ENCODE measurements at regions not wholly inside any gene's neighbourhood (a gene's known extent, or its start where the extent isn't known, plus 50 kb on each side); places are given as distances from the start of the nearest gene placed in this dataset.

DNA sequence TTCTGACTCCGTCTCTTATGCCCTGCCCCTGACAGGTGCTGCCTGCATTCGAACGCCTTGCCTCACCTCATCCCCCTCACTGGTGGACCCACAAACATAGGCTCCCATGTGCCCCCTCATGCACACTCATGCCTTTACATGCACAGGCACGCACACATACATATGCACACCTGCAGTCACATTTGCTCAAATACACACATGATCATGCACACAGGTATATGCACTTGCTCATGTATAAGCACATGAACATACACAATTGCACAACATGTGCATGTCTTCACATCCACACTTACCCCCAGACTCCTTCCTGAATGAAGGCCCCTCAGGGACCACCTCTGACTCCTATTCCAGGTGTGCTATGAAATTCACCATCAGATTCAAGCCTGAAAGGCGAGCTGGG lies 506.9 kb downstream of the PTPRU start:
- BruUV-seq (replicated peaks) = no TSS peak
- no peaks in the 10 kb centered on the region for H3K4me1 ChIP-seq (ENCODE audit: control insufficient read depth, insufficient read depth, low read length)
- H3K27ac ChIP-seq (ENCODE audit: control insufficient read depth, insufficient read depth) = no peak overlapping the region
- DNase-seq (ENCODE audit: low read depth, low spot score) (no peak), FAIRE-seq (no peak), ATAC-seq (no peak)
- POLR2A ChIA-PET = no interaction called here
- CTCF ChIA-PET = no interaction called here
- H3K4me3 ChIP-seq = no peak overlapping the region
- RAD21 ChIA-PET (ENCODE audit: unreplicated experiment) = no interaction called here
- WGBS (ENCODE audit: insufficient coverage, insufficient replicate concordance, low lambda C conversion rate, missing lambda C conversion rate) = 1% methylated on average over 5 of the region's 5 CpGs
- H3K27me3 ChIP-seq (replicated peaks in 1 of 2; ENCODE audit: control insufficient read depth in 2 of 2, insufficient read depth in 2 of 2, low read length in 1 of 2) = no peaks in the 10 kb centered on the region; a peak in 2 of 4 replicates
- no peak overlapping the region for H3K9ac ChIP-seq (ENCODE audit: control insufficient read depth, insufficient read depth, low read length)
- no peaks in the 10 kb centered on the region for H3K79me2 ChIP-seq (ENCODE audit: control insufficient read depth, insufficient read depth, low read length)
- SMC1A ChIA-PET (ENCODE audit: uncharacterized antibody, unreplicated experiment) = no interaction called here
- TF ChIP-seq, protein P1, sequence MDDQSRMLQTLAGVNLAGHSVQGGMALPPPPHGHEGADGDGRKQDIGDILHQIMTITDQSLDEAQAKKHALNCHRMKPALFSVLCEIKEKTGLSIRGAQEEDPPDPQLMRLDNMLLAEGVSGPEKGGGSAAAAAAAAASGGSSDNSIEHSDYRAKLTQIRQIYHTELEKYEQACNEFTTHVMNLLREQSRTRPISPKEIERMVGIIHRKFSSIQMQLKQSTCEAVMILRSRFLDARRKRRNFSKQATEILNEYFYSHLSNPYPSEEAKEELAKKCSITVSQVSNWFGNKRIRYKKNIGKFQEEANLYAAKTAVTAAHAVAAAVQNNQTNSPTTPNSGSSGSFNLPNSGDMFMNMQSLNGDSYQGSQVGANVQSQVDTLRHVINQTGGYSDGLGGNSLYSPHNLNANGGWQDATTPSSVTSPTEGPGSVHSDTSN (IDR thresholded peaks at IDR 0.05; ENCODE audit: insufficient replicate concordance, low read depth, low read length) = peak; percentile 54
- TF ChIP-seq, protein P2, sequence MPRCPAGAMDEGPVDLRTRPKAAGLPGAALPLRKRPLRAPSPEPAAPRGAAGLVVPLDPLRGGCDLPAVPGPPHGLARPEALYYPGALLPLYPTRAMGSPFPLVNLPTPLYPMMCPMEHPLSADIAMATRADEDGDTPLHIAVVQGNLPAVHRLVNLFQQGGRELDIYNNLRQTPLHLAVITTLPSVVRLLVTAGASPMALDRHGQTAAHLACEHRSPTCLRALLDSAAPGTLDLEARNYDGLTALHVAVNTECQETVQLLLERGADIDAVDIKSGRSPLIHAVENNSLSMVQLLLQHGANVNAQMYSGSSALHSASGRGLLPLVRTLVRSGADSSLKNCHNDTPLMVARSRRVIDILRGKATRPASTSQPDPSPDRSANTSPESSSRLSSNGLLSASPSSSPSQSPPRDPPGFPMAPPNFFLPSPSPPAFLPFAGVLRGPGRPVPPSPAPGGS (IDR thresholded peaks at IDR 0.05; ENCODE audit: borderline replicate concordance, insufficient read depth, low read depth, low read length, poor library complexity, severe bottlenecking) = peak; percentile 98
- TF ChIP-seq, protein P3, sequence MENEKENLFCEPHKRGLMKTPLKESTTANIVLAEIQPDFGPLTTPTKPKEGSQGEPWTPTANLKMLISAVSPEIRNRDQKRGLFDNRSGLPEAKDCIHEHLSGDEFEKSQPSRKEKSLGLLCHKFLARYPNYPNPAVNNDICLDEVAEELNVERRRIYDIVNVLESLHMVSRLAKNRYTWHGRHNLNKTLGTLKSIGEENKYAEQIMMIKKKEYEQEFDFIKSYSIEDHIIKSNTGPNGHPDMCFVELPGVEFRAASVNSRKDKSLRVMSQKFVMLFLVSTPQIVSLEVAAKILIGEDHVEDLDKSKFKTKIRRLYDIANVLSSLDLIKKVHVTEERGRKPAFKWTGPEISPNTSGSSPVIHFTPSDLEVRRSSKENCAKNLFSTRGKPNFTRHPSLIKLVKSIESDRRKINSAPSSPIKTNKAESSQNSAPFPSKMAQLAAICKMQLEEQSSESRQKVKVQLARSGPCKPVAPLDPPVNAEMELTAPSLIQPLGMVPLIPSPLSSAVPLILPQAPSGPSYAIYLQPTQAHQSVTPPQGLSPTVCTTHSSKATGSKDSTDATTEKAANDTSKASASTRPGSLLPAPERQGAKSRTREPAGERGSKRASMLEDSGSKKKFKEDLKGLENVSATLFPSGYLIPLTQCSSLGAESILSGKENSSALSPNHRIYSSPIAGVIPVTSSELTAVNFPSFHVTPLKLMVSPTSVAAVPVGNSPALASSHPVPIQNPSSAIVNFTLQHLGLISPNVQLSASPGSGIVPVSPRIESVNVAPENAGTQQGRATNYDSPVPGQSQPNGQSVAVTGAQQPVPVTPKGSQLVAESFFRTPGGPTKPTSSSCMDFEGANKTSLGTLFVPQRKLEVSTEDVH (IDR thresholded peaks at IDR 0.05; ENCODE audit: low read depth, partially characterized antibody) = no peak
- H3K36me3 ChIP-seq (ENCODE audit: control insufficient read depth in 2 of 2, insufficient read depth in 2 of 2, low read length in 1 of 2) = no peaks in the 10 kb centered on the region
- no peak overlapping the region for H3K4me2 ChIP-seq (ENCODE audit: control insufficient read depth, insufficient read depth)
- intact Hi-C loops (cut with micrococcal nuclease; ENCODE audit: unreplicated experiment) (no loop called here), in situ Hi-C loops (cut with MboI) (no loop called here)
- H4K20me1 ChIP-seq (ENCODE audit: control insufficient read depth, insufficient read depth) = no peaks in the 10 kb centered on the region
- no peaks in the 10 kb centered on the region for H3K9me3 ChIP-seq (replicated peaks; ENCODE audit: control insufficient read depth, insufficient read depth, low read length)
- no peak overlapping the region for H2AFZ ChIP-seq (ENCODE audit: control insufficient read depth, low read depth, low read length)
